Inferior parietal cortex (tissue), 1 donor: ENCODE measurements at regions not wholly inside any gene's neighbourhood (a gene's known extent, or its start where the extent isn't known, plus 50 kb on each side); places are given as distances from the start of the nearest gene placed in this dataset.

Source experiments
- DNase-seq: peaks from one replicate; pipeline ENCODE4 v3.0.0-alpha.2; 2016; ENCODE audit errors: extremely low spot score

DNA sequence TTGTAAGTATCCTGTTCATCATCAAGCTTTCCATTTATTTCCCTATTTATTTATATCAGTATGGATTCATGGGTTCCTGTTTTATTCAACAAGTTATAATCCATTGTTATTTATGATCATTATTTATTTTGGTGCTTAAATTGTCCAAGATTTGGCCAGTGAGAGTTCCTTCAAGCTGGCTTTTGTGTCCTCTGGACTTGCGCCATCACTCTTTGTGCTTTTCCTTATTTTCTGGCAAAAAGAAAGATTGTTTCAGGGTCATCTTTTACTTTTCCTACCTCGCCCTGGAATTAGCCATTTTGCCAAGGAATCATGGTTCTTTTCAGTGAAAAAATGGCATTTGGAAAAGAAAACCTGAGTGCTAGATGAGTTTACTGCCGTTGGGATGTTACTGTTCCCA, 193.4 kb downstream of the ADAMTS15 start:
- DNase-seq = no peak

GRCh38 chr11:130642994-130643393, 194.5 kb downstream of the ADAMTS15 start:
- no peak for DNase-seq

- DNase-seq = no peak
Observed at GRCh38 chr11:130644187-130644586, 195.7 kb downstream of the ADAMTS15 start.

GRCh38 chr11:130645164-130645842, 196.9 kb downstream of the ADAMTS15 start:
- no peak for DNase-seq

DNA sequence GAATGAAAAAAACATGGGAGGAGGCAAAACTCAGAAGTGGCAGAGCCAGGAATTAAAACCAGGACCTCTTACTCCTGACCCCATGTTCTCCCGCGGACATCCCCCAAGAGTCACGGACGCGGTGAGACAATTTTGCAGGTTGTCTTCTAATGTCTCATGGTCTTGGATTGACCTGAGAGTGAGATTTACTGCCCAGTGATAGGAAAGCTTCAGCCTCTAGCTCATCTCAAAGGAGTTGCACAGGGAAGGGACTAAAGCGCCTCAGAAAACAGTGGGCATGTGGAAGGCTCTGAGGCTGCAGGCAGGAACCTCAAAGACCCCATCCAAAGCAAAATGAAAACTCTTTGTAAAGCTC, 197.4 kb downstream of the ADAMTS15 start:
- no peak for DNase-seq

DNA sequence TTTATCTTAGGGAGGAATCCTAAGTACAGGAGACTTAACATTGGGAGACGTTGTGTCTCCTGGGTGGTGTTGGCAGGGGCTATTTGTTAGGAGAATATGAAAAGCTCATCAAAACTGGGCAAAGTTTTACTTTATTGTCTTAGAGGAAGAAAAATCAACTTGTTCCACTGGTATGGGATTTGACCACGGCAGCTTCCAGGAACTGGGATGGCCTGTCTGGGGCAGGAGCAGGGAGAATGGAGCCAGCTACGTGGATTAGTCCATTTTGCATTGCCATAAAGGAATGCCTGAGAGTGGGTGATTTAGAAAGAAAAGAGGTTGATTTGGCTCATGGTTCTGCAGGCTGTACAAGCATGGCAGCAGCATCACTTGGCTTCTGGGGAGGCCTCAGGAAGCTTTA, 198.4 kb downstream of the ADAMTS15 start:
- no peak for DNase-seq

DNA sequence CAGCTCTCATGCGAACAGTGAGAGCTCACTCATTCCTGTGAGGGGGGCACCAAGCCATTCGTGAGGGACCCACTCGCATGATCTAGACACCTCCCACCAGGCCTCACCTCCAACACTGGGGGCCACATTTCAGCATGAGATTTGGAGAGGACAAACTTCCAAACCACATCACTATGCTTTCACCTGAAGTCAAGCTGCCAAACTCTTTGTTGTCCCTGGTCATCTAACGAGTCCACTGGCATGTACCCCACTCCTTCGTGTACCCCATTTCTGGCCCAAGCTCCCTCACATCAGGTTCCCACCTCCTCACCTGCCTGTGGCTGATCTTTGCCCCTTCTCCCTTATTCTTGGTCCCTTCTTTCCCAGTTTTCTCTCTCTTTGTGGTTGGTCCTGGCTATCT, 198.9 kb downstream of the ADAMTS15 start:
- no peak for DNase-seq

- no peak for DNase-seq
Observed at GRCh38 chr11:130649801-130650200, 201.4 kb downstream of the ADAMTS15 start.

GRCh38 chr11:130650456-130651030, 202.1 kb downstream of the ADAMTS15 start:
- no peak for DNase-seq

DNA sequence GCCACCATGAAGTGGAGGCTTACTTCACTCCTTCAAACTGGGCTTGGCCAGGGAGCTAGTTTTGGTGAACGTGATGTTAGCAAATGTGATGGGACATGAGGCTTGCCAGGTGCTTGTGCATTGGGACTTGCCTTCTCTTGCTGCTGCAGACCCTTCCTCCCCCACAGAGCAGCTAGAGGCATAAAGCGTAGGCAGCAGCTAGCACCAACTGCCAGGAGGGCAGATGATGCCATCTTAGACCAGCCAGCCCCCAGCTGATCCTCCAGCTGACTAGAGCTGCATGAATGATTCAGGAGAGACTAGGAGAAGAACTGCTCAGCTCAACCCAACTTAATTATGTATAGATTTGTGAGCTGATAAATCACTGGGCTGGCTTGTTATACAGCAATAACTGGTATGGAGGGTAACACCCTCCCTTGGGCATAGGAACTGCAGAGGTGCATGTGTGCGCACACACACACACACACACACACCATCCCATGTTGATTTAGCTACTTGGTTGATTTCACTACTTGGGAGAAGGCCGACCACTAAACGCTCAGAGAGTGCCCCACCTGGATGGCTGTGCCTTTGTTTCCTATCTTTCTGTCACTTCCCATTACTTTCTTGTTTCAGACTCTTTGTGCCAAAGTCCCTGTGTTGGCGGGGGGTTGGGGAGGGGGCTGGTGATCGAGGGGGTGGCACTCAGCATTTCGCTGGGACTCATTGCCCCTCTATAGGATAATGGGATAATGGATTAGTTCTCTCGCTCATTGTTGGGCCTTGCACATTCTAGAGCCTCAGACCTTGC, 202.8 kb downstream of the ADAMTS15 start:
- DNase-seq = no peak

GRCh38 chr11:130652671-130653335, 204.4 kb downstream of the ADAMTS15 start:
- no peak for DNase-seq

DNA sequence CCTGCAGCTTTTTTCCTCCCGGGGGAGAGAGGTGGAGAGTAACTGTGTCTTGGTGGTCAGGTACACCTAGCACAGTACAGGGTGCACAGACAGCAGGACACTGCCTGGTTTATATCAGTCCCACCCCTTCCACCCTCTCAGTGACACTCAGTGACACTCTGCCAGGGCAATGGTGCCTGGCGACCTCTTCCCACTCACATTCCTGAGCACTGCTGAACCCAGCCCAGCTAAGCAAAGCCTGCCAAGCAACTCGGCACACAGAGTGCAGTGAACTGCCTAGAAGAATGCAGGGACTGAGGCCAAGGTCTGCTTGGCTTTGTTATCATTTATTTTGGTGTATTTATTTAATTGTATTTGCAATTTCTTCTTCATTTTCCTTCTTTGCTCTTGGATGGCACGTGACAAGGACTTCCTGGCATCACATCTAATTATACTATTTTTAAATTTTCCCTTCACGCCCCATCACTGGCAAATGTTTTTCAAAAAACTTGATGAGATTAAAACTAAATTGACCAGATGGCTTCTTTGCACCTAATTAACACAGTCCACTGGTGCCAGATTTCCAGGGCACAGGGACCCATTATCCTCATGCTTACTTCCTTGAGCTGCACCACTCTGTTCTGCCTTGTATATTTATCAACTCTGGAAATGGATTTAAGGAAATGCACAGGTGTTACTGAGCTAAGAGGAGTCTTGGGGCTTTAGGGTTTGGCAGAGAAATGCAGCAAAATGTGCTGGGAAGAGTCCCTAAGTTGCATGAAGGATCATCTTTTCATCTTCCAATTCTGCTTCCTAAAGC, 205.6 kb downstream of the ADAMTS15 start:
- no peak for DNase-seq

GRCh38 chr11:130655300-130655699, 206.9 kb downstream of the ADAMTS15 start:
- DNase-seq = no peak

GRCh38 chr11:130666781-130667251, 218.4 kb downstream of the ADAMTS15 start:
- DNase-seq = peak; percentile 26

- DNase-seq = no peak
Observed at GRCh38 chr11:130668751-130669150, 220.3 kb downstream of the ADAMTS15 start.

GRCh38 chr11:130670200-130670599, 221.8 kb downstream of the ADAMTS15 start:
- no peak for DNase-seq

GRCh38 chr11:130671801-130672700, 223.6 kb downstream of the ADAMTS15 start:
- DNase-seq = peak; percentile 38

GRCh38 chr11:130672911-130673310, 224.5 kb downstream of the ADAMTS15 start:
- DNase-seq = no peak

DNA sequence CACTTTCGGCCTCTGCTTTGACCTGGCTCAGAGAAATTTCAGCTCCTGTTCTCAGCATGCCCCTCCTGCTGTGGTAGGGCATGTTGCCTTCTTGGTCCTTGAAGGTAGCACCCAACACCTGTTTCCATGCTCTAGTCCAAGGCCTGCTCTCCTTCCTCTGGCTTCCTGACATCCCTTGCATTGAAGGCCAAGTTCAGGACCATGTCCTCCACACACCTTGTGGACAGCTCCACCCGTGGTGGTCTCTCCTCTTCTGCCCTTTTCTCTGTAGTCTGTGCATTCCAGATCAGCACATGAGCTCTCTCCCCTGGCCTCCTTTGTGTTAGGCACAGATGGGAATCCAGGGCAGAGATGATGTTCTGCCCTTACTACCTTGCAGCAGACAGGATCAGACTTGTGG, 225.3 kb downstream of the ADAMTS15 start:
- DNase-seq = no peak

GRCh38 chr11:130674686-130675308, 226.4 kb downstream of the ADAMTS15 start:
- DNase-seq = no peak
